ACC112 (cell line): ENCODE measurements at regions not wholly inside any gene's neighbourhood (a gene's known extent, or its start where the extent isn't known, plus 50 kb on each side); places are given as distances from the start of the nearest gene placed in this dataset.
"Not testable (repeated sequence)": the region's sequence is repeated elsewhere in the genome, so short reads cannot be mapped to it uniquely, and the experiment has no call there.

ENCODE experiments used
- H2AFZ ChIP-seq: fragments of 200-600 bp; sonication (generic); one replicate; pipeline ENCODE4 v1.6.0; 2017; ENCODE audit warnings: antibody characterized with exemption, low read length; ENCODE audit not compliant: unreplicated experiment
- H3K27ac ChIP-seq: fragments of 200-600 bp; sonication (generic); 2 replicates; pipeline ENCODE4 v1.5.1; 2014; ENCODE audit warnings: low read depth, mild to moderate bottlenecking, antibody characterized with exemption, low read length, moderate library complexity
- H3K27me3 ChIP-seq: fragments of 200-600 bp; sonication (generic); 2 replicates; pipeline ENCODE4 v1.6.1; 2014; ENCODE audit warnings: mild to moderate bottlenecking, antibody characterized with exemption, low read length, moderate library complexity, mixed read lengths; ENCODE audit not compliant: insufficient read depth
- H3K36me3 ChIP-seq: fragments of 200-600 bp; sonication (generic); 2 replicates; pipeline ENCODE4 v1.6.1; 2016; ENCODE audit warnings: mild to moderate bottlenecking, antibody characterized with exemption, low read length, moderate library complexity, mixed read lengths; ENCODE audit not compliant: insufficient read depth
- H3K4me1 ChIP-seq: fragments of 200-600 bp; sonication (generic); one replicate; pipeline ENCODE4 v1.6.1; 2016; ENCODE audit warnings: low read length, mixed read lengths; ENCODE audit not compliant: insufficient read depth, unreplicated experiment, control insufficient read depth
- H3K4me3 ChIP-seq: fragments of 200-600 bp; sonication (generic); 2 replicates; pipeline ENCODE4 v1.5.1; 2014; ENCODE audit warnings: mild to moderate bottlenecking, low read depth, low read length
- H3K79me2 ChIP-seq: fragments of 200-600 bp; sonication (generic); one replicate; pipeline ENCODE4 v1.6.0; 2016; ENCODE audit warnings: low read length; ENCODE audit not compliant: control insufficient read depth, unreplicated experiment, insufficient read depth

DNA sequence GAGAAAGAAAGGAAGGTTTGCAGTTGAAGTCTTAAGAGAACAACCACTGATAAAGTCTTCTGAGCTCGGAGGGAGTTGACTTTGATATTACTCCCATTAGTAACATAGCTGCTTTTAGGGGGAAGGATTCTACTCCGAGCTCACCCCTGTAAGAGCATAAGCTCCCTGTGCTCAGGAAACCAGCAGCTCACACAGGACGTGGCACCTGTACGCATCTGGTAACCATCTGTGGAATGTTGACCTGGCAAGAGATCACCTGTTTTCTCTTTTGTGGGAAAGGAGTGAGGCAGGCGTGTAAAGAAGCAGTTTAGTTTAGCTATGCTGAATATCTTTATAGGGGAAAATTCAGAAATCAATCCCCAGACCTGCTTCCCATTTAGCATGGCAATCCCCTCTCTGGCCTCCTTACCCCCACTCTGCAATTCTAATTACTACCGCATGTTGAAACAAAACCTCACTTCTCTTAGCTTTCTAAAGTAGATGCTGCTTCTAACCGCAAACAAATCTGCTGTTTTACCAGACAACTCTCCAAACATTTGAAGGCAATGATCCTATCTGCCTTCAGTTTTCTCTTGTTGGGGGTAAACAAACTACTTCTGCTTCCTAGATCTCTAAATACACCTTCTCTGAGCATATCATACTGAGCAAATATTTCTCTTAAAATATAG lies 121.8 kb upstream of the KCNK1 start:
- H3K27ac ChIP-seq, result no peak overlapping the region
- no peaks in the 10 kb centered on the region for H3K79me2 ChIP-seq
- H3K27me3 ChIP-seq, result 0 out of 2 replicates have a peak, but pooled peaks cover 3% of the 10 kb centered on the region
- H3K4me1 ChIP-seq, result no peaks in the 10 kb centered on the region
- H3K4me3 ChIP-seq, result no peak overlapping the region
- H2AFZ ChIP-seq, result no peak overlapping the region
- no peaks in the 10 kb centered on the region for H3K36me3 ChIP-seq

- H3K4me3 ChIP-seq, result no peak overlapping the region
- no peaks in the 10 kb centered on the region for H3K36me3 ChIP-seq
Observed at GRCh38 chr1:233496993-233497392, 116.9 kb upstream of the KCNK1 start.

GRCh38 chr1:233497679-233498078 lies 116.2 kb upstream of the KCNK1 start:
- 0 out of 2 replicates have a peak, but pooled peaks cover 9% of the 10 kb centered on the region for H3K27me3 ChIP-seq
- H3K4me3 ChIP-seq, result no peak overlapping the region
- no peaks in the 10 kb centered on the region for H3K79me2 ChIP-seq
- H3K27ac ChIP-seq, result no peak overlapping the region
- no peaks in the 10 kb centered on the region for H3K36me3 ChIP-seq
- no peak overlapping the region for H2AFZ ChIP-seq
- H3K4me1 ChIP-seq, result no peaks in the 10 kb centered on the region

More at GRCh38 chr1:233496993-233497392, 116.9 kb upstream of the KCNK1 start:
- Histone ChIP-seq H3K27ac (no peak overlapping the region), H2AFZ (no peak overlapping the region), H3K4me1 (no peaks in the 10 kb centered on the region), H3K27me3 (0 out of 2 replicates have a peak, but pooled peaks cover 9% of the 10 kb centered on the region), H3K79me2 (no peaks in the 10 kb centered on the region)

DNA sequence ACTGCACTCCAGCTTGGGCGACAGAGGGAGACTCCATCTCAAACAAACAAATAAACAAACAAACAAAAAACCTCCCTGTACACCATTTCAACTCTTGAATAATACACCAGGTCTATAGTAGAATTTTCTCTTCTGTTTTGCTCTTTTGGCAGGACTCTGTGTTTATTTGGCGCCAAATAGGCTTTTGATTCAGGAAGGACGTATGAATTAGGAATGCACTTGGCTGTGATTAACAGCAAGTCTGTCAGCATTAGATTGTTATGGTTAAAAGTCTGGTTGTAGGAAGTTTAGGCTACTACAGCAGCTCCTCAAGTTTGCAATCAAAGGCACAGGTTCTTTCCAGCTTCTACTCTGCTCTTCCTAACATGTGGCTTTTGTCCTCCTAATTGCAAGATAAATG lies 113.8 kb upstream of the KCNK1 start:
- H3K79me2 ChIP-seq, result no peaks in the 10 kb centered on the region
- no peaks in the 10 kb centered on the region for H3K4me1 ChIP-seq
- no peak overlapping the region for H3K27ac ChIP-seq
- no peaks in the 10 kb centered on the region for H3K36me3 ChIP-seq
- 0 out of 2 replicates have a peak, but pooled peaks cover 7% of the 10 kb centered on the region for H3K27me3 ChIP-seq
- H2AFZ ChIP-seq, result no peak overlapping the region
- H3K4me3 ChIP-seq, result no peak overlapping the region

DNA sequence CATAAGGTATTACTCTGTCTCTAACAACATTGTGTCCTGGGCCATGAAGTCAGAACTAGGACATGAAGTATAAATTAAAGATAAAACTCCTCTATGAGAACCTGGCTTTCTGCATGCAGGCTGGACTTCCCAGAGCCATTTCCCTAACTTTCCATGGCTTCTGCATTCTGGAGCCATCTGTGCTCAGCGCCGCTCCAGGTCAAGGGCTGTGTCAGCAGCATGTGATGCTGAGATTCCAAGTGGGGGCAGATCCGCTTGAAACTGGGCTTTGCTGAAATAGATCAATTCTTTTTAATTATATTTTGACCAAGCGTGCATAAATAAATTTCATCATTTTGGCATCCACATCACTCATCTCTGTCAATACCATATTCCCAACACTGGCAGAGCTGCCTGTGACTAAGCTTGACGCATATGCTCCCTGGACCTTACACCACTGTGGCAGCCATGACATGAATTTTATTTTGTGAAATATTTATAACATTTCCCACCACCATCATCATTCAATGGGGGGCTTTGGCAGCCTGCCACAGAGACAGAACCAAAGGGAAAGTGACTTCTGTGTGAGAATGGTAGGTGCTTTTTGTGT lies 110.4 kb upstream of the KCNK1 start:
- H3K79me2 ChIP-seq, result no peaks in the 10 kb centered on the region
- no peak overlapping the region for H3K27ac ChIP-seq
- H3K4me3 ChIP-seq, result no peak overlapping the region
- 0 out of 2 replicates have a peak, but pooled peaks cover 7% of the 10 kb centered on the region for H3K27me3 ChIP-seq
- H2AFZ ChIP-seq, result no peak overlapping the region
- H3K4me1 ChIP-seq, result no peaks in the 10 kb centered on the region
- H3K36me3 ChIP-seq, result no peaks in the 10 kb centered on the region

GRCh38 chr1:233505130-233505529 lies 108.8 kb upstream of the KCNK1 start:
- H2AFZ ChIP-seq, result no peak overlapping the region
- H3K4me3 ChIP-seq, result no peak overlapping the region
- no peak overlapping the region for H3K27ac ChIP-seq
- no peaks in the 10 kb centered on the region for H3K79me2 ChIP-seq
- no peaks in the 10 kb centered on the region for H3K36me3 ChIP-seq
- H3K27me3 ChIP-seq, result 0 out of 2 replicates have a peak, but pooled peaks cover 4% of the 10 kb centered on the region
- H3K4me1 ChIP-seq, result no peaks in the 10 kb centered on the region

DNA sequence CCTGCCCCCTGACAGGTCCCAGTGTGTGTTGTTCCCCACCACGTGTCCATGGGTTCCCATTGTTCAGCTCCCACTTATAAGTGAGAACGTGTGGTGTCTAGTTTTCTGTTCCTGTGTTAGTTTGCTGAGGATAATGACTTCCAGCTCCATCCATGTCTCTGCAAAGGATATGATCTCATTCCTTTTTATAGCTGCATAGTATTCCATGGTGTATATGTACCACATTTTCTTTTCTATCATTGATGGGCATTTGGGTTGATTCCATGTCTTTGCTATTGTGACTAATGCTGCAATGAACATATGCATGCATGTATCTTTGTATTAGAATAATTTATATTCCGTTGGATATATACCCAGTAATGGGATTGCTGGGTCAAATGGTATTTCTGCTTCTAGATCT lies 108.0 kb upstream of the KCNK1 start:
- not testable (repeated sequence) for H2AFZ ChIP-seq, H3K27ac ChIP-seq, H3K79me2 ChIP-seq, H3K4me1 ChIP-seq, H3K4me3 ChIP-seq, H3K27me3 ChIP-seq, H3K36me3 ChIP-seq

GRCh38 chr1:233509526-233509925 lies 104.4 kb upstream of the KCNK1 start:
- H3K27me3 ChIP-seq, result no peaks in the 10 kb centered on the region
- H3K79me2 ChIP-seq, result no peaks in the 10 kb centered on the region
- H2AFZ ChIP-seq, result no peak overlapping the region
- no peak overlapping the region for H3K4me3 ChIP-seq
- no peaks in the 10 kb centered on the region for H3K4me1 ChIP-seq
- H3K27ac ChIP-seq, result no peak overlapping the region
- H3K36me3 ChIP-seq, result no peaks in the 10 kb centered on the region

DNA sequence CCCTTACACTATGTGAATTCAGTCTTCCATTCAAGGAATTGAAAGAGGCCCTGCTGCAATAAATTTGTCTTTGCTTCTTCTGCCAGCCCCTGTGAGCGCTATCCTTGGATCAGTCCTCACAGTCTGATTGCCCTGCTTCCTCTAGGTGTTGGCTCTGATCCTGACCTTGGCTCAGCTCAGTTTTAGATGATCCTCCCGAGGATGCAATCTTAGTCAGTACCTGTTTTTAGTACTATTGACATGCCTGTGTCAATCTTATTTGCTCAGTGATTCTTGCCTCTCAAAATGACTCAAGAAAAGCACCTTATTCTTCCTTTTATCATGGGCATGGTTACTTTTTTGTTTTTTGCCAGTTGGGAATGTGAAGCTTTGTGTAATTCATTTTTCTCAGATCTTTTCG lies 101.4 kb upstream of the KCNK1 start:
- no peak overlapping the region for H2AFZ ChIP-seq
- H3K27me3 ChIP-seq, result no peaks in the 10 kb centered on the region
- H3K4me3 ChIP-seq, result no peak overlapping the region
- H3K79me2 ChIP-seq, result no peaks in the 10 kb centered on the region
- H3K27ac ChIP-seq, result no peak overlapping the region
- H3K4me1 ChIP-seq, result no peaks in the 10 kb centered on the region
- H3K36me3 ChIP-seq, result no peaks in the 10 kb centered on the region

DNA sequence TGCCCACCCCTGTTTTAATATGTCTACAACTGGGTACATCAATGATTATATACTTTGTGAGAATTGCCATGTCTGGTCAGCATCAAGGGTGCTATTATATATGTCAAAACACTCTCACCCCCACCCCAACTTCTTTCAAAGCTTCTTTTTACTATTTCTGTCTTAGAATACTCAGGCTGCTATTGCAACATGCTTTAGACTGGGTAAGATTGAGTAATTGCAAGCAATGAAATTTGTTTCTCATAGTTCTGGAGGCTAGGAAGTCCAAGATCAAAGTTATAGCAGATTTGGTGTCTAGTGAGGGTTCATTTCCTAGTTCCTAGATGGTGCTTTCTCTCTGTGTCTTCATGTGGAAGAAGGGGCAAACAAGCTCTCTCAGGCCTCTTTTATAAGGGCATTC lies 100.5 kb upstream of the KCNK1 start:
- H3K4me3 ChIP-seq, result no peak overlapping the region
- H3K36me3 ChIP-seq, result no peaks in the 10 kb centered on the region
- H3K4me1 ChIP-seq, result no peaks in the 10 kb centered on the region
- no peaks in the 10 kb centered on the region for H3K79me2 ChIP-seq
- no peak overlapping the region for H3K27ac ChIP-seq
- H3K27me3 ChIP-seq, result no peaks in the 10 kb centered on the region
- no peak overlapping the region for H2AFZ ChIP-seq

- Histone ChIP-seq H3K36me3 (no peaks in the 10 kb centered on the region), H3K27me3 (no peaks in the 10 kb centered on the region), H3K4me1 (no peaks in the 10 kb centered on the region), H3K27ac (no peak overlapping the region), H3K4me3 (no peak overlapping the region), H2AFZ (no peak overlapping the region), H3K79me2 (no peaks in the 10 kb centered on the region)
Observed at GRCh38 chr1:233514946-233515391, 98.9 kb upstream of the KCNK1 start.
